ENCODE measurements at regions not wholly inside any gene's neighbourhood (a gene's known extent, or its start where the extent isn't known, plus 50 kb on each side); places are given as distances from the start of the nearest gene placed in this dataset.

GRCh38 chr11:111018566-111018965, 227.0 kb upstream of the POU2AF2 start (continued):
- no peak for TF ChIP-seq RUNX3 (IDR thresholded peaks at IDR 0.05; ENCODE audit: low read length)
- TF ChIP-seq SIX5 (IDR thresholded peaks at IDR 0.05; ENCODE audit: low read depth, low read length, severe bottlenecking) = no peak
- no peak for TF ChIP-seq HCFC1 (IDR thresholded peaks at IDR 0.05; ENCODE audit: low read length)
- no peak for TF ChIP-seq NR2F1 (conservative IDR thresholded peaks at IDR 0.05)
- TF ChIP-seq SPI1 (IDR thresholded peaks at IDR 0.05; ENCODE audit: borderline replicate concordance, insufficient read depth, low read depth, low read length) = no peak
- no peak for TF ChIP-seq E2F4 (IDR thresholded peaks at IDR 0.05; ENCODE audit: low read depth, low read length)
- TF ChIP-seq ZZZ3 (IDR thresholded peaks at IDR 0.05; ENCODE audit: control insufficient read depth, insufficient read length, low read depth) = no peak
- no peak for TF ChIP-seq NBN (IDR thresholded peaks at IDR 0.05)
- no peak for TF ChIP-seq KDM1A (IDR thresholded peaks at IDR 0.05; ENCODE audit: borderline replicate concordance)
- TF ChIP-seq CEBPB (IDR thresholded peaks at IDR 0.05; ENCODE audit: borderline replicate concordance in 1 of 2, low read depth in 2 of 2, low read length in 2 of 2) = no peak
- TF ChIP-seq NFYB (IDR thresholded peaks at IDR 0.05; ENCODE audit: insufficient read depth, low read depth, low read length) = no peak
- no peak for TF ChIP-seq PRDM15 (CRISPR knock-in tag; IDR thresholded peaks at IDR 0.05)

All from GM12878 (cell line).